ENCODE measurements at regions not wholly inside any gene's neighbourhood (a gene's known extent, or its start where the extent isn't known, plus 50 kb on each side); places are given as distances from the start of the nearest gene placed in this dataset.

- Histone ChIP-seq H3K4me3 (no peak overlapping the region), H3K27ac (no peak overlapping the region)
- TF ChIP-seq CTCF (IDR thresholded peaks at IDR 0.05), result no peak
- no peak for DNase-seq (ENCODE audit: low spot score)
Measured at GRCh38 chr6:128759901-128760300, 123.0 kb upstream of the LAMA2 start.

DNA sequence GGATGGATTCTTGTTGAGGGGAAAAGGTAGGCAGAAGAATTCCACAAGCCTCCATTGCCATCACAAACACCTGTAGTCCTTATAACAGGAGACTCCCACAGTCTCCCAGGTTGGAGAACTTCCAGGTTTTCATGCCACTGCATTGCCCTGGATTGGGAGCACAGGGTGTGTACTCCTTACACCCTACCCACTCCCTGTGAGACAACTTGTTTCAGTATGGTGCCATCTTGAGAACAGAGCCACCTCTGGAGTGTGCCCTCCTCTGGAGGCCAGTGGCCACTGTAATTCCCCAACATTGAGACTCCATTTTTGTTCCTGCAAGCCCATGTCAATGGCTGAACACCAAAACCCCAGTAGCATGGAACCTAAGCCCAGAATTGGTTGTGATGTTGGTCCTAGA lies 123.5 kb upstream of the LAMA2 start:
- no peak for TF ChIP-seq CTCF (IDR thresholded peaks at IDR 0.05)
- no peak for DNase-seq (ENCODE audit: low spot score)
- H3K4me3 ChIP-seq, result no peak overlapping the region
- H3K27ac ChIP-seq, result no peak overlapping the region

GRCh38 chr6:128757961-128758360 lies 125.0 kb upstream of the LAMA2 start:
- DNase-seq (ENCODE audit: low spot score), result no peak
- Histone ChIP-seq H3K27ac (no peak overlapping the region), H3K4me3 (no peak overlapping the region)
- no peak for TF ChIP-seq CTCF (IDR thresholded peaks at IDR 0.05)

DNA sequence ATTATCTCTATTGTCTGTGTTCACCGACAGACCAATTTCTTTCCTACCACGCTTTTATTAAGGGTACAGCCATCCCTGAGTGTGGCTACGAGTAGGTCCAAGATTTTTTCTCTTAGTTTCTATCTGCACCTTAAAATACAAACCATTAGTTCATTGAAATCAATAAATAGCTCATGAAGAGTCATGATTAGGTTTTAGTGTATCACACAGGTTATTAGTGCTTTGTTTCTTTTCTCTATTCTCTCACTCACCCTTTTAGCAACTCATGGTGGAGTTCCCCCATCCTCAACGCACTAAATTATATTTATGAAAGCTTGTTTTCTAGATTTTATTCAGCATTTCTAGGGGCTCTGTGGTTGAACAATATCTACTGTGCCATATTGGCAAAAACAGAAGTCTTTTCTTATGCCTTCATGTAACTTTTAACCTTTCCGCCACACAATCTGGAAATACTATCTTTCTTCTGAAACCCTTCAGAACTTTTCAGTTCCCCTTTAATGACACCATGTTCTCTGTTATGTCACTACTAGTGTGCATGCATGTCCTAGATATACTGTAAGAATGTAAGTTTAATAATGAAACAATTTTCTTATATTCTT lies 128.2 kb upstream of the LAMA2 start:
- no peak for TF ChIP-seq CTCF (IDR thresholded peaks at IDR 0.05)
- no peak overlapping the region for H3K27ac ChIP-seq
- no peak for DNase-seq (ENCODE audit: low spot score)
- no peak overlapping the region for H3K4me3 ChIP-seq

DNA sequence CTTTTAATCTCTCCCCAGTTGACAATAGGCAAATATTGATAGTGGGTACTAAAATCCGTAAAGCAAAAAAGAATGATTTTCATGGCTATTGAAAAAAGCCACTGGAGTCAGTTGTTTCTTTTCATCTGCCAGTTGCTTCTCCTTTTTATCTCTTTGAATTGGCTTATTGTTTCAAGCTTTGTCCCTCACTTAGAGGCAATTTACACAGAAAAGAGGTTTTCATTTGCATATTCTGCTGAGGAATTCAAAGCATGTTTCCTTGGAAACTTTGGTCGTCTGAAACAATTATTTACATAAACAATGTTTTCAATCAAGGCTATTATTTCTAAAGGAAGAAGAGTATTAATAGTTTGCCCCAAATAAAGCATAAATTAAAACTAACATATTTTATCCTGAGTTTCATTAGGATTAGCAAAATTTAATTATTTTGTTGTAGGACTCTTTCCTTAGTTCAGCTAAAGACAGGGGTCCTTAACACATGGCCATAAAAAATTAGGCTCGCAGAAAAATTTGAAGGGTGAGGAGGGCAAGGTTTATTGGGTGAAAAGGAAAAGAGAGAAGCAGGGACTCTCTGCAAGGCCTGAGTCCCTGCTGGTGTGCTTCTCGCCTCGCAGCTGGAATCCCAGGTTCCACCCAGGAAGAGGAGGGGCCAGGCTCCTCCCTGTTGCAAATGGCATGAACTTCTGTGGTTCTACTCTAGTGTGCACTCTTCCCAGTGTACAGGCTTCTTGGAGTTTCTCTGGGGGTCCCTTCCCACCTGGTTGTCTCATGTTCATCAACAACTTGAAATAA lies 138.8 kb upstream of the LAMA2 start:
- no peak for TF ChIP-seq CTCF (IDR thresholded peaks at IDR 0.05)

GRCh38 chr6:128742900-128743299 lies 140.0 kb upstream of the LAMA2 start:
- no peak for DNase-seq (ENCODE audit: low spot score)
- no peak overlapping the region for H3K27ac ChIP-seq
- H3K4me3 ChIP-seq, result no peak overlapping the region
- TF ChIP-seq CTCF (IDR thresholded peaks at IDR 0.05), result no peak

More for the DNA sequence above, 138.8 kb upstream of the LAMA2 start:
- Histone ChIP-seq H3K27ac (no peak overlapping the region), H3K4me3 (no peak overlapping the region)
- DNase-seq (ENCODE audit: low spot score), result no peak

DNA sequence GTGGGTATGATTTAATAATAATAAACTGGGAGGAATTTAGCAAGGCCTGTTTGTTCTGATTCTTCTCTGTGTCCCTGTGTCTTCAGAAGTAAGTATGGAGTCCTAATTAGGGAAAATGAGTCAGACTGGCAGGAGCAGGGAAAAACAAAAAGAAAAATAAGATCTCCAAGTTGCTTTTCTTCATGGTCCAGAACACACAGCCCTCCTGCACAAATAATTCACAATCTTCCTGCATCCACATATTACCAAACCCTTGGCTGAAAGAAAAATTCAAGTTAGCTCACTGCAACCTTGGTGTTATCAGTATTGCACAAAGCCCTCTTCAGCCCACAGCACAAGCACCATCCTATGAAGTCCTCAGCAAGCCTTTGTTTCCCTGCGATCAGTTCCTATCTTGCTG lies 142.0 kb upstream of the LAMA2 start:
- Histone ChIP-seq H3K27ac (no peak overlapping the region), H3K4me3 (no peak overlapping the region)
- no peak for TF ChIP-seq CTCF (IDR thresholded peaks at IDR 0.05)
- DNase-seq (ENCODE audit: low spot score), result no peak
